Astrocyte of the cerebellum (primary cell): ENCODE measurements at regions not wholly inside any gene's neighbourhood (a gene's known extent, or its start where the extent isn't known, plus 50 kb on each side); places are given as distances from the start of the nearest gene placed in this dataset.

Experiments
- DNase-seq: peaks from one replicate; pipeline ENCODE4 v3.0.0-alpha.2; 2011; ENCODE audit warnings: low read depth
- H3K4me3 ChIP-seq: 2 replicates; pipeline ENCODE4 v1.5.1; 2011; ENCODE audit warnings: mild to moderate bottlenecking, low read depth, low read length, moderate library complexity
- CTCF ChIP-seq: IDR thresholded peaks from 2 replicates; pipeline ENCODE4 v1.5.1; 2012; ENCODE audit warnings: low read length, low read depth, moderate library complexity, mild to moderate bottlenecking; ENCODE audit errors: missing control alignments
- in situ Hi-C: cut with HindIII; loops from 2 replicates; pipeline ENCODE4 v1.10.0; 2017; ENCODE audit warnings: low sequenced_read_pairs

- in situ Hi-C loops: no loop called here
- no peak for DNase-seq
- H3K4me3 ChIP-seq: no peak overlapping the region
- no peak for TF ChIP-seq CTCF
Measured at GRCh38 chr2:122478771-122479170, 723.3 kb downstream of the TSN start.

- in situ Hi-C loops: no loop called here
- no peak for TF ChIP-seq CTCF
- H3K4me3 ChIP-seq: no peak overlapping the region
- DNase-seq: no peak
Measured at GRCh38 chr2:122480501-122481243, 725.2 kb downstream of the TSN start.

- no peak overlapping the region for H3K4me3 ChIP-seq
- TF ChIP-seq CTCF: no peak
- DNase-seq: no peak
- in situ Hi-C loops: no loop called here
Measured at GRCh38 chr2:122481244-122481622, 725.8 kb downstream of the TSN start.

DNA sequence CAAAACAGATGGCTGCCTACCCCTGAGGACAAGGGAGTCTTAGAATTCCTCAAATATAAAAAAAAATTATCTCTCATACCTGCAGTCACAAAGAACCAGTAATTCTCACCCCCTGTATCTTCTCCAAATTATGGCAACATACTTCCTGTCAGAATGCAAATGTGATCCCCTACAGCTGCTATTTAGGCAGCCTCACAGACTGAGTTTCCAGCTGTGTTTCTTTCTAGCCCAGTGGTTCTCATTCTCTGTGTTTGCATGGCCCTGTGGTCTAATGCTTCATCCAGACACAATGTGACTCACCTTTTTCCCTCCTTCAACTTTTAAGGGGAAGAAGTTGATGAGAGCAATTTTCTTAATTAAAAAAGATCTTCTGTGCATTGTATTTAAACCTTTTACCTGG, 726.3 kb downstream of the TSN start:
- TF ChIP-seq CTCF: no peak
- DNase-seq: no peak
- in situ Hi-C loops: no loop called here
- H3K4me3 ChIP-seq: no peak overlapping the region

- in situ Hi-C loops: no loop called here
- no peak for DNase-seq
- no peak overlapping the region for H3K4me3 ChIP-seq
- TF ChIP-seq CTCF: no peak
Measured at GRCh38 chr2:122486086-122486485, 730.6 kb downstream of the TSN start.

- in situ Hi-C loops: no loop called here
- no peak for TF ChIP-seq CTCF
- no peak for DNase-seq
- no peak overlapping the region for H3K4me3 ChIP-seq
Measured at GRCh38 chr2:122486705-122487415, 731.4 kb downstream of the TSN start.
